Dermis microvascular lymphatic vessel endothelial cell (primary cell): ENCODE measurements at regions not wholly inside any gene's neighbourhood (a gene's known extent, or its start where the extent isn't known, plus 50 kb on each side); places are given as distances from the start of the nearest gene placed in this dataset.
A peak's percentile ranks its signal among the peaks of the same experiment; 100 is the strongest.
"Not testable (repeated sequence)": the region's sequence is repeated elsewhere in the genome, so short reads cannot be mapped to it uniquely, and the experiment has no call there.

Experiments
- DNase-seq, 2 donors: peaks; one replicate each; pipeline versions ENCODE4 v3.0.0 to v3.0.0-alpha.2; 2010; ENCODE audit warnings: low read depth in 2 of 2

DNA sequence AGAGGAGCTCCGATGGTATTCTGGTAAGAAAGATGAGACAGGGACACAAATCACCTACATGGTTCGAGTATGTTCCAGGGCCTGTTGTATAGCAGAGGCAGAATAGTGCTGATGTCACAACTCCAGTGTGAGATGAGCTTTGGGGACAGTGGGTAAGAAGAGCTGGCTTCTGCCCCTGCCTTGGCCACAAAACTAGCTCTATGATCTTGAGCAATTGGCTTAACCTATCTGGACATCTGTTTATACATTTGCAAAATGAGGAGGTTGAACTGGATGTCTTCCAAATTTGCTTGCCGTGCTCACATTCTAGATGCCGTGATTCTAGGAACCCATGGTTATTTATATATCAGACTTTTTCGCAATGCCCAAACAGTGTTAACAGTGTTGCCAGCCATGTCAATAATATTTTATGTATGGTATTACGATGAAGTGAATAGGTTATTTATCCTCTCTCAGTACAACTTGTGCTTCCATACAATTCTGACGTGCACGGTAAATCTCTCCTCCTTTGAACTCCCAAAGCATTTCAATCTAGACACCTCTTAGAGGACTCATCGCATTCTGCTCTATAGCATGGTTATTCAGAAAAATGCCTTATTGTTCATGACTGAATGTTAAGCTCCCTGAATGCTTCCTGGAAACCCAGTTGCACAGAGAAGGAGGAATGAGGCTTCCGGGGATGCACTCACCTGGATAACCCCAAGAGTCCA, 316.0 kb downstream of the FOXO1 start:
- DNase-seq: no peak

DNA sequence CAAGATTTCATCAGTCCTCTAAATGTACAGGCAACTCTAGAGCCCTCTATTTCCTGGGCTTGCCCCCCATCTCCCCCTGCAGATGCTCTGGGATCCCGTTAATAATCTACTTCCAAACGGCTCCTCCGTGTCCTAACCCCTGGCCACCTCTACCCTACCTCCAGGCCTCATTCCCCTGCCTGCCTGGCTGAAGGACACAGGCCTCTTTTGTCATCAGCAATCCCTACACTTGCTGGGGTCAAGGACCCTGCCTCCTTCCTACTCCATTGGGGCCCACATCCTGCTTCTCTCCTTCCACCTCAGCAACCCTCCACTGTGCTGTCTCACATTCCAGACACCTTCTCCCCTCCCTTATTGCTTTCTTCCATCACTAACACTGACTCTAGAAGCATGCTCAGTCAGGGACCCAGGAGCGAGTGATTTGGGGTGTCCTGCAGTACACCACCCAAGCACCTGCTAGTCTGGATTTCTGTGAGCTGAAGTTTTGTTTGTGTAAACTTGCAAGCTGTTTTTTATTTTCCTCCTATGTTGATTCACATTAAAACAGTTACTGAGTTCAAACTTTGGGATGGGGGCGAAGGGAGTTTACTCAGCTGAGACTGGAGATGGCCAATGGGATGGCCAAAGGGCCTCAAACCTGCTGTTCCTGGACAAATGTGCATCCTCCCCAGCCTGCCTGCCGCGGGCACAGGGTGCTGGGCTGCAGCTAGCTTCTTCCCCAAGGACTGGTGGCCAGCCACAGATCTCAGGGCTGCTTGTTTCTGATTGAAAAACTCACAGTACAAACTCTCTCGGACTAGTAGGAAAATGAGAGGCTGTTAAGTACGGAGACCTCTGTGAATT, 314.7 kb downstream of the FOXO1 start:
- no peak for DNase-seq

DNA sequence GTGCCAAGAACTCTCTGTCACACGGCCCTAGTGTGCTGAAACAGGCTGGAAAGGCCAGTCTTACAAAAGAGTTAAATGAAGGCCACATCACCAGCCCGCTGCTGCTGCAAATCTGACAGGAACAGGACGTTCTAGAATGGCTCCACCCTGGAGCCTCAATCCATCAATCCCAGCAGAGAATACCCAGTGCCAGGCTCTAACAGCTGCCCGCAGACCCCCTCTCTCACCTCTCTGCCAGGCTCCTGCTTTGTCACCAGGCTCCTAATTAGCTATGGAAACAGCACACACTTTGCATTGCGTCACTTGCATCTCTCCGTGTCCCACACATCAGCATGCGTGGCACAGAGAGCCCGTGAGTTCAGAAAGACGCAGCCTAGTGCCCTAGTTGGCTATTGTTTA, 314.1 kb downstream of the FOXO1 start:
- DNase-seq: no peak

DNA sequence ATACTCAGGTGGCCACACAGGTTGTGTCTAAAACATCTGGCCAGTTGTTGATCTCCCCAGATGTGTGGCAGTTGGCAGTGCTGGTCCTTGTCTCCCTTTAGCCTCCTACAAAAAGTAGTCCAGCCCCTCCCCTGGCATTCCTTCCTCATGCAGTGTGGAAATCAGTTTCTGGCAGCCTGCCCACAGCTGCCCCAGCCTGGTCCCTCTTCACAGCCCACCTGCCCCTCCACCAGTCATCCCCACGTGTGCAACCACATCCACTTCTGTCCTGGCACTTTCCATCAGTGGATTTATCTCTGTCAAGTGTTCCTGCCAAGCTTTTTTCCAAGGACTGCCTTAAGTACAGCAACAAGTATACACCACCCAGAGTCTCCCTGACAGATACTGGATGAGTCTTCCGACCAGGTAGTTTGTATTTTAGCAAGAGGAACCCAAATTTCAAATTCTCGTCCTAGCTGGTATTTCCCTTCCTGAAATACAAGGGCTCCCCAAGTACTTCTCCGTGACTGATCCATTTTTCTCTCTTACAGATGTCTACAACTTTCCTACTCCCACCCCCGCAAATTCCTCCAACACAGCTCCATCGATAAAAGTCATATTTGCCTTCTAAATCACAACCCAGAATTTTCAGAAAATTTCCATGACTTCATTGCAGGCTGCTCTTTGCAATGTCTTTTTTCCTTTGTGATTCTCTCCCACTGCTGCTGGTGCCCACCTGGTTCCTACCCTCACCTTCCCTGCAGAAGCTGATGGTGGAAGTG, 313.5 kb downstream of the FOXO1 start:
- no peak for DNase-seq

DNA sequence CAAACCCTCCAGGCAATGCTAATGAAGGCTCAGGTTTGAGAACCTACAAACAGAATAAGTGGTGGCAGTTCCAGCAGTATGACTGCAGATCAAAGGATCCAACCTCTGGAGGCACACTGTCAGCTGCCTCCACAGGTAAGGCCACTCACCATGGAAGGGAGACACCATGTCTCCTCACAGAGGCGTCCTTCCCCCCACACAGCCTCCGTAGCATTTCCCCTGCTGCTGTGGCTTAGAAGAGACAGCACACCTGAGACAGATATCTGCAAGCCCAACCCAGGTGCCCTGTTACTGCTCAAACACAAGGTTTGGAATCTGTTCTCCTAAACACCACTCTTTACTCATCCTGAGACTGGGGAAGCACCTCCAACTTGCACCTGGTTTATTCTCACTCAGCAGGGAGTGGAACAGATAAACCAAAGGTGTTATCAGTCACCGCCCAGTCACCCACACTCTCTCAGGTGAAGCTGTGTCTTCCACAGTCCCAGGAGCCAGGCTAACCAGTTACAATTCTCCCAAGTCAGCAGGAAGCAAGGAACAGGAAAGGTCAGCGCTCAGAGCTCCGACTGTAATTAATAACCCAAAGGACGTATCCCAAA, 311.2 kb downstream of the FOXO1 start:
- DNase-seq: no peak

DNA sequence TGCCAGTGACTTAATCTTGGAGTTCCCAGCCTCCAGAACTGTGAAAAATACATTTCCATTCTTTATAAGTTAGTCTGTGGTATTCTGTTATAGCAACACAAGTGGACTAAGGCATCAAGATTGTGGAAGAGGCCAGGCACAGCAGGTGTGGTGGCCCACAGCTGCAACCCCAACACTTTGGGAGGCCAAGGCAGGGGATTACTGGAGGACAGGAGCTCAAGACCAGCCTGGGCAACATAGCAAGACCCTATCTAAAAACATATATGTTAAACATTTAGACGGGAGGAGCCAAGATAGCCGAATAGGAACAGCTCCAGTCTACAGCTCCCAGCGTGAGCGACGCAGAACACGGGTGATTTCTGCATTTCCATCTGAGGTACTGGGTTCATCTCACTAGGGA, 310.4 kb downstream of the FOXO1 start:
- no peak for DNase-seq

DNA sequence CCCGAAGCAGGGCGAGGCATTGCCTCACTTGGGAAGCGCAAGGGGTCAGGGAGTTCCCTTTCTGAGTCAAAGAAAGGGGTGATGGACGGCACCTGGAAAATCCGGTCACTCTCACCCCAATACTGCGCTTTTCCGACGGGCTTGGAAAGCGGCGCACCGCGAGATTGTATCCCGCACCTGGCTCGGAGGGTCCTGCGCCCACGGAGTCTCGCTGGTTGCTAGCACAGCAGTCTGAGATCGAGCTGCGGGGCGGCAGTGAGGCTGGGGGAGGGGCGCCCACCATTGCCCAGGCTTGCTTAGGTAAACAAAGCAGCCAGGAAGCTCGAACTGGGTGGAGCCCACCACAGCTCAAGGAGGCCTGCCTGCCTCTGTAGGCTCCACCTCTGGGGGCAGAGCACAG, 310.0 kb downstream of the FOXO1 start:
- DNase-seq: not testable (repeated sequence)

DNA sequence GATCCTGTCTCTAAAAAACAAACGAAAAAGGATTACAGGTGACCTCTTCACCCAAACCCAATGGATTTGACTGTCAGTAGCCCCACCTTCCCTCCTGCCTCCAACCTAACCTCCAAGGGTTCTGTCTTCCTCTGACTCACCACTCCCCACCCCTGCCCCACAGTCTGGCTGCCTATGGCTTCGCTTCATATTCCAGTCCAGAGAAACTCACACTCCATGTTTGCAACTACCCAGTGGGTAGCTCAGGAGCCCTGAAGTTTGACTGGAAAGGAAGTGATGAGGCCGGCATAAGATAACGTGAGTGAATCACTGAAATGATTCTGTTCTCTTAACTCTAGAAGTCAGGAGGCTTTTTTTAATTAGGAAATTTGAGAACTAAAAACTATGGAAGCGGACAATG, 303.9 kb downstream of the FOXO1 start:
- DNase-seq: no peak

DNA sequence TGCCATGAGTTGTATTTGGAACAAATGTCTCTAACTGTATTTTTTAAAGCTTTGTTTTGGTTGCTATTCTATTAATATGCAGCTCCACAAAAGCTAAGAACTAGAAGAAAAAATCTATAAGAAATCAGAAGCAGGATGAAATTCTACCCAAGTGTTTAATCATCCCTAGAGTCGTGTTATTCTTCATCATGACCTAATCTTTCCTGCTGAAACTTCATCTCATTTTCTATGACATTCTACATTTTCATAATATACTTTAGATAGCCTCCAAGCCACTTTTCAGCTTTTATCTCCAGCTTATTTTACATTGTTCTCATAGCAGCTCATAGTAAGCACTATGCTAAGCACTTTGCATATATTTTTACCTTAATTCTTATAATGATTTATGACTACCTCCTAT, 302.8 kb downstream of the FOXO1 start:
- DNase-seq: no peak

DNA sequence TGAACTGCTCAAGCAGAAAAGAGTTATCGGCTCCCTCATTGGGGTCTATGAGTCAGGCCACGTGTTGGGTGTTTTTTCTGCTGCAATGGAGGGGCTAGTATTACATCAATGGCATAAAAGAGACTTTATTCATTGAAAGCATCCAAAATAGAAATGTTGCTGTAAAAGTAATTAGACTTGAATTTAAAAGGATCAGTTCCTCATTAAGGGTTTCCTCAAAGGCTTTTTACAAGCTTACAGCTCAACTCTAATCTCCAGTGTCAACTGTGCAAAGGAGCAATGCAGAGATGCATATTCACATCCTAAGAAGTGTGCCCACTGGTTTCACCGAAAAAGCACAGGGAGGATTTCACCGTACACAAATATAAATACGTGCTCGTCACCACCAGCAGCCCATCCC, 300.3 kb downstream of the FOXO1 start:
- DNase-seq: no peak

DNA sequence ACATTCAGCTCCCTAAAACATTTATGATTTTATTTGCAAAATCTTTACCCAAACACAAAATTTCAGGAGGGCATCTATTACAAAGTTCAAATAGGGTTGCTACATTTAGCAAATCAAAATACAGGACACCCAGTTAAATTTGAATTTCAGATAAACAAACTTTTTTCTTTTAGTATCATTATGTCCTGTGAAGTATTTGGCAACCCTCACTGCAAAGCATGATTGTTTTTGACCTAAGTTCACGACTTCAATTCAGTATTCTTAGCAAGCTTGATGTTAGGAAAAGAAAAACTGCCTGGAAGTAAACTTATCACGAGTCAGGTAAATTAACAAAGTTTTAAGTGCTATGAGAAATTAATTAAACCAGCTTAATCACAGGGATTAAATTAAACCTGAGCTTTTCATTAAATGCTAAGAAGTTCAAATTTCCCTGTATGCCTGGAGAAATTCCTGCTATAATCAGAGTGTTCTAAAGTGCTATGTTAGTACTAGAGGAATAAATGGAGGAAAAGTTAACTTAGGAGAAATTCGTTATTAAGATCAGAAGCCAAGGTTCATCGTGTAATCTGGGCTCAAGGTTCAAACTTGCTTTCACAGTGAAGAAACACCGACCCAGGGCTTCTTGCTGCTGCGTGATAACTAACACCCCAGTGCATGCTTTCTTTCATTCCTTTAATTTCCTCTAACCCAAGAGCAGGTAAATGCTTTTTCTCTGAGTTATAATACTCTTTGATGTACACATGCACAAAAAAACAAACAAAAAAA, 298.1 kb downstream of the FOXO1 start:
- DNase-seq: no peak

DNA sequence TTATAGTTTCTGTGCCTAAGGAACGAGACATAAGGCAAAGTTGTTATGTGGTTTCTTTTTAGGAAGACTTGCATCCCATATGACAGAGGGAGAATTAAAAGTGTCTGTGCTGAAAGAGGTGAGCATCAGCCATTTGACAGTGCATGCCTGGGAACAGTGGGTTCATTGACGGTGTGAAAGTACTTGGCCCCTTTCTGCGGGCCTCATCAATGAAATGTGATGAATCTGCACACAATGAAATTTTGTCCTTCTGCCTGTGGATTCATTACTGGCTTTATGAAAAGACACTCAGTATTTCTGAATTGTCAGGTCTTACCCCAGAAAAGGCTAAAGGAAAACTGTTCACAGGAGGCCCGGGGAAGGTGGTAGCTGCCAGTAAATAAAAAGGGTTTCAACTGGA, 295.8 kb downstream of the FOXO1 start:
- DNase-seq: no peak

DNA sequence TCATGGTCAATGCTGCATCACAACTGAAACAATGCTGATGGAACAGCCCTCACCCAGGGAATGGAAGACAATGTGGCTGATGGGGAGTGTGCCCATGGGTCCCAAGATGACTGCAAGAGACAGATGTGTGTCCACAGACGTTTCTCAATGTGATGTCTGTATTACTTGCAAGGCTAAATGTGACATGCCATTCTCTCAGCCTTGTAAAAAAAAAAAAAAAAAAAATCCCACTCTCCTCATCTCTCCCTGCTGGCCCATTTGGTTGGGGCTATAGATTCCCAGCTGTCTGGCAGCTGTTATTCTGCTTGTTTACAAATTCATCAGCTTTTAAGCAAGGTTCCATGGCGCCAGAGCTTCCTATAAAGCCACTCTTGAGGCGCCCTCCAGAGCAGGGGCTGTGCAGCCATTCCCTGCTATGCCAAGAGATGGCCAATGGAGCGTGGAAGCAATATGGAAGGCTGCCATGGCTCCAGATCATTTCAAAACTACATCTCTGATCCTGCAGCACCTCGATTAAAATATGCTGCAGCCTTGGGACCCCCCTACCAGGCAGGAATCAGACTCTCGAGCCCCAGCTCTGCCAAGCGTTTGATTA, 294.8 kb downstream of the FOXO1 start:
- DNase-seq: no peak

DNA sequence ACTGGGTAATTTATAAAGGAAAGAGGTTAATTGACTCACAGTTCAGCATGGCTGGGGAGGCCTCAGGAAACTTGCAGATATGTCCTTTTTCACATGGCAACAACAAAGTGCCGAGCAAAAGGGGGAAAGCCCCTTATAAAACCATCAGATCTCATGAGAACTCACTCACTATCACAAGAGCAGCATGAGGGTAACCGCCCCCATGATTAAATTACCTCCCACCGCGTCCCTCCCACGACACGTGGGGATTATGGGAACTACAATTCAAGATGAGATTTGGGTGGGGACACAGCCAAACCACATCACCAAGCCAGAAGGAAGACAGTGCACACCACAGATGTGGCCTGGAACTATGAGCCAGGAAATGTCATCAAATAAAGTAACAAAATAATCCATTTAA, 292.8 kb downstream of the FOXO1 start:
- DNase-seq: not testable (repeated sequence)

DNA sequence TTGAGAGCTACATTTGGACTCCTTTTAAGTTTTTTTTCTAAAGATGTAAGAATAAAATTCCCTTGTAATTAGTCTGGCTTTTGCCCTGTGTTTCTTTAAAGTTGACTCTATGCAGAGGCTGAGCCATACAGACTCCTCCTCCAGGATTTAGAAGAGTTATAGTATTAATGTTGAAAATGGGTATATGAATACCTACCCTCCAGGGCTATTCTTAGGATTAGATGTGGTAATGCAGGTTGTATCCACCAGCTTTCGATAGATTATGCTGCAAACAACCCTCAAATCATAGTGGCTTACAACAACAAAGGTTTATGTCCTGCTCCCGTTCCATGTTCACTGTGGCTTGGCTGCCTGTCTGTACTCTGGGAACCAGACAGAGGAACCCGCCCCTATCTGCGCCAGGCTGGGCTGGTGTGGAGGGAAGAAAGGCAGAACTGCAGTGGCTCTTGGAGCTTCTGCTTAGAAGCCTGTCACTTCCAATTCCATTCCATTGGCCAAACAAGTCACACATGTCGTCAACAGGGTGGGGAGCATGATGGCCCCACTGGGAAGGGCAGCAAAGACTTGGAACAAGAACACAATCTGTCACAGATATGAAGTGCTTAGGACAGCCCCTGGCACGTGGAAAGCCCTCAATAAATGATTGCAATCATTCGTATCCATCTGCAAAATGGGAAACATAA, 290.8 kb downstream of the FOXO1 start:
- no peak for DNase-seq

DNA sequence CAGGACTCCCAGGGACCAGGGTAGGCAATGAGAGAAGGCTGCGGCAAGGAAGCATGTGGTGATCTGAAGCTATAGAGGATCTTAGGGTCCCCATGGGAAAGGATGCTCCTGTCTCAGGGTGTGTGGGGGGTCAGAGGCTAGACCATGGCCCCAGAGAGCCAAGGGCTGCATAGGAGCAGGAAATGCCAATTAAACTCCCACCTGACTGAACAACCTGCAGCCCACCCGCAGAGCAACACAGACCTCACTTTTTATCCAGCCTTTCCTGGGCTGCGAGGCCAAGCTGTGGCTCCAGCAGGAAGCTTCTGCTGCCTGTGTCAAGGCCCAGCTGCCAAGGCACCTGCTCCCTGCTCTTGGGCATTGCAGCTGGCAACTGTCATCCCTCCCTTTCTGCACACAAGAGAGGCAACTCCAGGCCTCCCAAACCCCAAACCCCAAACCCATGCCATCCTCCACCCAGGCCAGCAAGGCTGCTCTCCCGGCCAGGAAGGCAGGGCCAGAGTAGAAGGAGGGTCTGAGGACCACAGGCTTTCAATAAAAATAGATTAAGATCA, 290.1 kb downstream of the FOXO1 start:
- DNase-seq: no peak

DNA sequence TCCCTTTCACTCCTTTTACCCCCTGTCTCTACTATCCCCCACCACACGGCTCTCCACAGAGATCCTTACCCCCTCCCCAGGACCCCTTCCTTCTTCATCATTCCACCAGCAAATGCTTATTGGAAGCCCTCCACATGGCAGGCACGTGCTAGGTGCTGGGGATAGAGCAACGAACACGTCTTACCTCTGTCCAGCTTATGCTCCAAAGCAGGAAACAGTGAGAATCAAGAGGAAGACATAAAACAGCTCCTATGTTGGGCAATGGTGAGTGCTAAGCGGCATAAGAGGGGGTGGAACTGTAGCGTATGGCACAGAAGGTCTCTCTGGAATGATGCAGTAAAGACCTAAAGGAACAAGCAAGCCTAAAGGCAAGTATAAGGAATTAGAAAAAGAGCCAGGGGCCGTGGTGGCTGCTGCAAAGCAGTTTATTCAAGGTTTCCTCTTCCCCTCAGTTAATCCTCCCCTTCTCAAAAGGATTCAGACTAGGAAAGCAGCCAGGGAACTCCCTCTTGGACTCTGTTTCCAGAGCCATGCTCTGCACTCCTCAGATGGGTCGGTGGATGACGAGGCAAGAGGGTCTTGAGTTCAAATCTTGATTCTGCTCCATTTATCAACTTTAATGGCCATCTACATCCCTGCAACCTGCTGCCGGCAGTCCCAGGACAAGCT, 289.4 kb downstream of the FOXO1 start:
- peak; percentile 12 to 18 for DNase-seq

DNA sequence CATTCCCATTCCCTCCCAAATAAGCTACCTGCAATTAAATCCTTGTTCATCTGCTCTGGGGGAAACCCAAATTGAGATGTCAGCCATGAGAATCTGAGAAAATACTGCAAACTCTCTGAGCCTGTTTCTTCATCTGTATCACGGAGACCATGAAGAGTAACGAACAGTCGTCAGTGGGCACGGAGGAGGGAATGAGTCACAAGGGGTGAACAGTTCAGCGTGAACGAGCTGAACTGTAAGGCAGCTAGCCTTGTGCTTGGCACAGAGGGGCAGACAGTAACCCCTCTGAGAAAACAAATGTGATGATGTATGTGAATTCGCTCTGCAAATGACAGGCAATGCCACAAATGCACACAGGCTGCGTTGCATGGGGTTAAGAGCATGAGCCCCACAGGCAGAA, 288.7 kb downstream of the FOXO1 start:
- no peak for DNase-seq

DNA sequence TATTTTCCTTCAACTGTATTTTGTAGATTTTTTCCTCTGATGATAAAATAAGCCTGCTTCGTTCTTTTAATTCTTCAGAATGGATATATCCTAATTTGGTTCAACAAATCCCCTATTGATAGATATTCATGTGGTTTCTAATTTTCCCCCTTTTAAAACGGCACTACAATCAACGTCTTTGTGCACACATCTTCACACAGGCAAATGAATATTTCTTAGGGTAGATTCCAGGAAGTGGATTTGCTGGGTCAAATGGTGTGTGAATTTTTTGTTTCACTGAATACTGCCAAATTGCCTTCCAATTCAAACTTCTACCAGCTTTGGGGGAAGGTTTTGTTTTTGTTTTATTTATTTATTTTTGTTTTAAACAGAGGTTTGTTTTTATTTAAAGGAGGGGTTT, 287.2 kb downstream of the FOXO1 start:
- no peak for DNase-seq
